OCI-LY7 (cell line): ENCODE measurements at regions not wholly inside any gene's neighbourhood (a gene's known extent, or its start where the extent isn't known, plus 50 kb on each side); places are given as distances from the start of the nearest gene placed in this dataset.
"Not testable (repeated sequence)": the region's sequence is repeated elsewhere in the genome, so short reads cannot be mapped to it uniquely, and the experiment has no call there.

Source experiments
- BruUV-seq: library from RNA; stranded (reverse); fragments of 400-500 nt; replicated peaks from 2 replicates; lab custom pipeline; 2021; lab: Mats Ljungman, UMichigan
- CTCF ChIA-PET: fragments of 300-600 bp; sonication (Branson Sonifier 250); formaldehyde crosslinking; loops from one replicate; lab custom pipeline; 2022; ENCODE audit warnings: antibody characterized with exemption; ENCODE audit not compliant: unreplicated experiment; lab: Charles Lee
- POLR2A ChIA-PET: fragments of 300-600 bp; sonication (Branson Sonifier 250); formaldehyde crosslinking; loops from one replicate; lab custom pipeline; 2022; ENCODE audit warnings: antibody characterized with exemption; lab: Charles Lee
- DNase-seq: peaks from one replicate; pipeline ENCODE4 v3.0.0-alpha.2; 2015; ENCODE audit warnings: low spot score
- H2AFZ ChIP-seq: fragments of 200-600 bp; sonication (generic), shearing (Covaris generic); 2 replicates; pipeline ENCODE4 v1.6.1; 2014; ENCODE audit warnings: mild to moderate bottlenecking, antibody characterized with exemption, low read length, moderate library complexity
- H3K27ac ChIP-seq: fragments of 200-600 bp; sonication (generic); 2 replicates; pipeline ENCODE4 v1.5.1; 2014; ENCODE audit warnings: mixed run types, low read depth, mild to moderate bottlenecking, moderate library complexity, low read length, inconsistent platforms; ENCODE audit not compliant: poor library complexity, severe bottlenecking
- H3K36me3 ChIP-seq: fragments of 200-600 bp; sonication (generic); 2 replicates; pipeline ENCODE4 v1.6.1; 2014; ENCODE audit warnings: mild to moderate bottlenecking, antibody characterized with exemption, low read length, moderate library complexity, mixed read lengths; ENCODE audit not compliant: insufficient read depth
- H3K4me1 ChIP-seq: fragments of 200-600 bp; sonication (generic); 2 replicates; pipeline ENCODE4 v1.5.1; 2014; ENCODE audit warnings: mild to moderate bottlenecking, low read length; ENCODE audit not compliant: insufficient read depth, poor library complexity, severe bottlenecking
- H3K4me2 ChIP-seq: fragments of 200-600 bp; sonication (generic); 2 replicates; pipeline ENCODE4 v1.6.1; 2014; ENCODE audit warnings: mild to moderate bottlenecking, low read length
- H3K4me3 ChIP-seq: fragments of 200-600 bp; sonication (generic); 2 replicates; pipeline ENCODE4 v1.5.1; 2014; ENCODE audit warnings: mild to moderate bottlenecking, low read depth, low read length; ENCODE audit not compliant: poor library complexity, severe bottlenecking
- H3K79me2 ChIP-seq: fragments of 200-600 bp; sonication (generic); 2 replicates; pipeline ENCODE4 v1.6.1; 2016; ENCODE audit warnings: low read depth, mild to moderate bottlenecking, low read length, moderate library complexity, mixed read lengths; ENCODE audit not compliant: insufficient read depth
- H3K9me2 ChIP-seq: fragments of 200-600 bp; sonication (generic); 2 replicates; pipeline ENCODE4 v1.6.1; 2016; ENCODE audit warnings: mild to moderate bottlenecking, low read length, mixed read lengths; ENCODE audit not compliant: insufficient read depth
- H3K9me3 ChIP-seq: fragments of 200-600 bp; sonication (generic); 2 replicates; pipeline ENCODE4 v1.6.1; 2014; ENCODE audit warnings: mild to moderate bottlenecking, mixed run types, low read length, mixed read lengths
- H4K20me1 ChIP-seq: fragments of 200-600 bp; sonication (generic); 2 replicates; pipeline ENCODE4 v1.6.1; 2014; ENCODE audit warnings: mild to moderate bottlenecking, antibody characterized with exemption, low read length, moderate library complexity, mixed read lengths; ENCODE audit not compliant: insufficient read depth
- EZH2phosphoT487 ChIP-seq: fragments of 200-600 bp; sonication (generic); IDR thresholded peaks from 2 replicates; pipeline ENCODE4 v1.6.1; 2018; ENCODE audit warnings: low read depth, borderline replicate concordance, mild to moderate bottlenecking, mixed run types, antibody characterized with exemption, low read length, moderate library complexity, mixed read lengths
- intact Hi-C: fragments of 100-400 bp; cut with micrococcal nuclease; formaldehyde crosslinking; loops from one replicate; pipeline ENCODE4 v1.10.0; 2022; ENCODE audit not compliant: unreplicated experiment
- TF ChIP-seq, protein P1 (sequence below): fragments of 200-600 bp; sonication (generic); conservative IDR thresholded peaks from 2 replicates; pipeline ENCODE4 v1.5.1; 2014; ENCODE audit warnings: mild to moderate bottlenecking, antibody characterized with exemption, low read length, moderate library complexity, mixed read lengths

GRCh38 chr5:74440341-74440740 is 200.2 kb downstream of the ENC1 start:
- H3K36me3 ChIP-seq: no peaks in the 10 kb centered on the region
- H4K20me1 ChIP-seq: no peaks in the 10 kb centered on the region
- H2AFZ ChIP-seq: no peak overlapping the region
- H3K4me1 ChIP-seq: no peaks in the 10 kb centered on the region
- TF ChIP-seq, protein P1, sequence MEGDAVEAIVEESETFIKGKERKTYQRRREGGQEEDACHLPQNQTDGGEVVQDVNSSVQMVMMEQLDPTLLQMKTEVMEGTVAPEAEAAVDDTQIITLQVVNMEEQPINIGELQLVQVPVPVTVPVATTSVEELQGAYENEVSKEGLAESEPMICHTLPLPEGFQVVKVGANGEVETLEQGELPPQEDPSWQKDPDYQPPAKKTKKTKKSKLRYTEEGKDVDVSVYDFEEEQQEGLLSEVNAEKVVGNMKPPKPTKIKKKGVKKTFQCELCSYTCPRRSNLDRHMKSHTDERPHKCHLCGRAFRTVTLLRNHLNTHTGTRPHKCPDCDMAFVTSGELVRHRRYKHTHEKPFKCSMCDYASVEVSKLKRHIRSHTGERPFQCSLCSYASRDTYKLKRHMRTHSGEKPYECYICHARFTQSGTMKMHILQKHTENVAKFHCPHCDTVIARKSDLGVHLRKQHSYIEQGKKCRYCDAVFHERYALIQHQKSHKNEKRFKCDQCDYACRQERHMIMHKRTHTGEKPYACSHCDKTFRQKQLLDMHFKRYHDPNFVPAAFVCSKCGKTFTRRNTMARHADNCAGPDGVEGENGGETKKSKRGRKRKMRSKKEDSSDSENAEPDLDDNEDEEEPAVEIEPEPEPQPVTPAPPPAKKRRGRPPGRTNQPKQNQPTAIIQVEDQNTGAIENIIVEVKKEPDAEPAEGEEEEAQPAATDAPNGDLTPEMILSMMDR: no peak
- no peak for TF ChIP-seq EZH2phosphoT487
- H3K4me3 ChIP-seq: no peak overlapping the region
- DNase-seq: no peak
- no peaks in the 10 kb centered on the region for H3K79me2 ChIP-seq
- ChIA-PET CTCF (no interaction called here), POLR2A (interaction anchor here (0.7 kb wide), 1 partner anchor 10 kb away, joined by 3 read pairs; no protein-coding TSS in a partner anchor)
- no peak overlapping the region for H3K27ac ChIP-seq
- intact Hi-C loops: no loop called here
- no peaks in the 10 kb centered on the region for H3K9me3 ChIP-seq
- H3K9me2 ChIP-seq: no peaks in the 10 kb centered on the region
- H3K4me2 ChIP-seq: no peak overlapping the region
- no TSS peak for BruUV-seq

DNA sequence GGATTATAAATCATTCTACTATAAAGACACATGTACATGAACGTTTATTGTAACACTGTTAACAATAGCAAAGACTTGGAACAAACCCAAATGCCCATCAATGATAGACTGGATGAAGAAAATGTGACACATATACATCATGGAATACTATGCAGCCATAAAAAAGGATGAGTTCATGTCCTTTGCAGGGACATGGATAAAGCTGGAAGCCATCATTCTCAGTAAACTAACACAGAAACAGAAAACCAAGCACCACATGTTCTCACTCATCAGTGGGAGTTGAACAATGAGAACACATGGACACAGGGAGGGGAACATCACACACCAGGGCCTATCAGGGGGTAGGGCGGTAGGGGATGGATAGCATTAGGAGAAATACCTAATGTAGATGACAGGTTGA is 202.7 kb downstream of the ENC1 start:
- H3K36me3 ChIP-seq, H3K79me2 ChIP-seq, BruUV-seq, H3K4me3 ChIP-seq, H3K9me2 ChIP-seq, H2AFZ ChIP-seq, H3K9me3 ChIP-seq, H3K4me2 ChIP-seq, intact Hi-C loops, H3K27ac ChIP-seq, H4K20me1 ChIP-seq, CTCF ChIA-PET, DNase-seq: not testable (repeated sequence)
- H3K4me1 ChIP-seq: peaks cover 16% of the 10 kb centered on the region
- POLR2A ChIA-PET: interaction anchor here (1.1 kb wide), 1 partner anchor 13 kb away, joined by 6 read pairs; no protein-coding TSS in a partner anchor

GRCh38 chr5:74433896-74434829 is 206.4 kb downstream of the ENC1 start:
- no TSS peak for BruUV-seq
- TF ChIP-seq EZH2phosphoT487: no peak
- Histone ChIP-seq H3K4me1 (peaks cover 16% of the 10 kb centered on the region), H3K4me2 (peak overlapping the region; percentile 31), H3K9me3 (no peaks in the 10 kb centered on the region), H3K4me3 (no peak overlapping the region), H2AFZ (peak overlapping the region; percentile 43; the same call in 1 of the 2 replicates), H3K27ac (no peak overlapping the region), H4K20me1 (no peaks in the 10 kb centered on the region), H3K36me3 (no peaks in the 10 kb centered on the region), H3K9me2 (no peaks in the 10 kb centered on the region), H3K79me2 (no peaks in the 10 kb centered on the region)
- intact Hi-C loops: no loop called here
- CTCF ChIA-PET: no interaction called here
- POLR2A ChIA-PET: interaction anchor here (1.0 to 1.5 kb wide), 2 partner anchors 9 to 17 kb away, joined by 3 to 4 read pairs; no protein-coding TSS in a partner anchor
- DNase-seq: peak; percentile 24
